Lung microvascular endothelial cell (primary cell): ENCODE measurements at regions not wholly inside any gene's neighbourhood (a gene's known extent, or its start where the extent isn't known, plus 50 kb on each side); places are given as distances from the start of the nearest gene placed in this dataset.

Experiments used
- DNase-seq, 2 donors: peaks; one replicate each; pipeline versions ENCODE4 v3.0.0 to v3.0.0-alpha.2; 2010; ENCODE audit warnings: low read depth in 2 of 2

DNA sequence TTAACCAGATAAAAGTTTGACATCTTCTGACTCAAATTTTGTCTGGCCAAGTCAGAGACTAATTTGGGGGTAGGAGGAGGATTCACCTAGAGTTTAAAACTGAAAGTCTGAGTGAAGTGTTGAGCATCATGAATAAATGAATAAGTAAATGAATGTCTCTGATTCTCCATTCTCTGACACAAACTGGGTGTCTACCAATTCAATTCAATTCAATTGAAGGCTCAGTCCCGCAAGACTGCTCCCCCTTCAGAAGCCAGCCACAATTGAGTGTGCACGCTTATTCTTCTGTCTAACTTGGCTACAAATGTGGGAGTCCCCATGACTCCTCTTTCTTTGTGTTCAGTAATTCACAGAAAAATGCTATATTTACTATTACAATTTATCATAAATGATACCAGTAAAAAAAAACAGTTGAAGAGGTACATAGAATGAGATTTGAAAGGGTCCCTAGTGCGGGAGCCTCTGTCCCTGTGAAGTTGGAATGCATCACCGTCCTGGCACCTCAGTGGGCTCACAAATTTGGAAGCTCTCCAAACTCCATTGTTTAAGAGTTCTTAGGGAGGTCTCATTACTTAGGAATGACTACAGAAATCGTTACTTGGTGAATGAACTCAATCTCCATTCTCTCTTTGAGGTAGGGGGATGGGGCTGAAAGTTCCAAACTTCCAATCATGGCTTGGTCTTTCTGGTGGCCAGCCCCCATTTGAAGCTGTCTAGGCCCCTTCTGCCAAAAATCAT lies 243.7 kb upstream of the PHYHIPL start:
- DNase-seq, result no peak

DNA sequence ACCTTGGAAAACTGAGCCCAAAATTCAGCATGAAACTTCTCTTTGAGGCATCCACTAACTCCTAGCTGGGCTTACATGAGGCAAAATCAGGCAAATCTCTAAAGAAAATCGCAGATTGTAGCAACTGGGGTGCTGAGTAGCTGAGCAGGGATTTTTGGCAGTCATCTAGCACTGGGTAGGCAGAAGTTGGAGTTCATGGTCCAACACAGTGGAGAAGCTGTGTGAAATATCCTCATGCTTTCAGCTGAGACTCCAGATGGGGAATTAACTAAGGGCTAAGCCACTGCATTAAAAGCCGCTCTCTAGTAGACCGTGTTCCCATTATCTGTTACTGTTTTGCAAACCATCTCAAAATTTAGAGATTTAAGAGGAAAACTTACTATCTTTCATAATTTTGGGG lies 240.1 kb upstream of the PHYHIPL start:
- no peak for DNase-seq

DNA sequence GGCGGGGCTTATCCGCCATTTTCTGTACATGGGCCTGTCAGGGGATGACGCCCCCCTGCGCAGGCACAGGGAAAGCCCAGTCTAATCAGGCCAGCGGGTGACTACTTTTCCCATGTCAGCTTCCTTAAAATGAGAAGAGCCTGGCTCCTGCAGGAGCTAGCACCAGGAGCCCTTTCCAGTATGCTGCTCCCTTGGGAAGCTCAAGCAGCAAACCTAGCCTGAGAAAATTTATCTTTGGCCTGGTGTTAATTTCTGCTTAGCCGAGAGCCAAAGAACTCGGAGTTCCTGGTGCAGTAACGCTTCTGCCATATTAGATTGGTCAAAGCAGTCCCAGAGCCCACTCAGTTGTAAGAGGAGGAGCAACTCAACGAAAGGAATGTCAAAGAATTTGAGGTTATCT lies 239.0 kb upstream of the PHYHIPL start:
- DNase-seq, result no peak

DNA sequence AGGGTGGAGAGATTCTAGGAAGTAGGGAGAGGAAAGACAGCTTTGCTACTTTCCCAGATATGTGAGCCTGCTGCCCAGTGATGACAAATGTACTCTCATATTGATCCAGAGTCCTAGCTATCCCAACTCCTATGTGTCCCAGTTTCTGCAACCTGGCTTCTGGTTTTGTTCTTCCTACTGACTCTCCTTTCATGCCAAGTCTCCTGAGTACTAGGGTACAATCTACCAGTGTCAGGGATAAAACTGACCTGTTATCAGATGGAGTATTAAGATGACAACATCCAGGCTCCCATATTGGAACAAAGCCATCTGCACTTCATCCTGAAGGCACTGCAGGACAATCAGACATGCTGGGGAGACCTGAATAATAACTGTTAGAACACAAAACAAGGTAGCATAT lies 233.7 kb upstream of the PHYHIPL start:
- DNase-seq, result no peak

DNA sequence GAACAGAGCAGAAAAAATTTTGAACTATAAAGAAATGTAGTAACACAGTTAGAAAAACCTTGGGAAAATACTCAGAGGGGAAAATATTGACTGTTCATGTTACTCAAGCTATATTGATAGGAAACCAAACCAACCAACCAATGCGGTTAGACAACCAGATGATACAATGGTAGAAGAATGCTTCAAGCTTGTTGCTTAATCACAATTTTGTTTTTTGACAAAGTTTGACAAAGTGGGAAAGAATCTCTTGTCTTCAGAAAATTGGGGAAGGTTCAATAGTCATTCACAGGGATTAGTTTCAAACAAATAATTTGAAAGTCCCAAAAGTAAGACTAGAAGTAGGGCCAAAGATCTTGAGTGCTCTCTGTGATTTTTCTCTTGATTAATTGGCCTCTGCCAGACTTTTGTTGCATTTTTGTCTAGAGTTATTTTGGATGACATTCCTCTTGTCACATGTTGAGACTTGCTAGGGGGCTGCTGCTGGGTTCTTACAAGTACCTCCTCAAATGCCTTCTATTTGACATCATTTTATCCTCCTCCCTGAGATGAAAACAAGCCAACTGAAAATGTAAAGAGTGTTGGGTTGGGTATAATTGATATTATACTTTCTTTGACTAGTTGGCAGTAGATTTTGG lies 233.1 kb upstream of the PHYHIPL start:
- no peak for DNase-seq

DNA sequence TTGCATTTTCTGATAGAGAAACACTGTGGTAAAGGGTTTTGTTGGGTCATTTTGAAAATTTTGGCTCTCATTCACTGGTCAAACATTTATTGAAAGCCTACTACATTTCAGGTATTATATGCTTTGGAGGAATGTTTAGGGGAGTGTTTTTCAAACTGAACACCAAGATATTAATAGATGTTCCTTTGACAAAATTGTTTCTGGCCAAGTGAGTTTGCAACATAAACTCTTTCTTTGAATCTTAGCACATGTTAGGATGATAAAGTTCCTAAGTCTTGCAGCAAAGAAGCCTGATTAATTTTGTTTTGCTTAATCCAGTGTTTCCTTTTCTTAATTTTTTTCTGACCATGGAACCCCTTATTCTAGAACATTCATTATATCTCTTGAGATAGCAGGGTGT lies 232.5 kb upstream of the PHYHIPL start:
- DNase-seq, result no peak

DNA sequence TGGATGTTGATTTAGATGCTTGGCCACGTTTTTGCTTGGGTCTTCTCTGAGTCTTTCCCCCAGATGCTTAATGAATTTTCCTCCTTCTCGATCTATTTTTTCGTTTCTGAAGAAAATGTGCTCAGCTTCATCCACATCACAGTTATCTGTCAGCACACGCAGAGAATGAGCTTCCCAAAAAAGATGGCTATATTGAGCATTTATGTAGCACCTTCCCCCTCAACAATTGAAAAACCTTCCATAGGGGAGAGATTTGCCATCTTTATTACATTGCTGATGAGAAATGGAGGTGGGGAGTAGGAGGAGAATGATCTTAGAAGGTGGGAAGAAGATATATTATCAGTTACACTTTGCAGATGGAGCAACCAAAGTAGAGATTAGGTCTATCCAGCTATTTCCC lies 228.1 kb upstream of the PHYHIPL start:
- DNase-seq, result no peak

DNA sequence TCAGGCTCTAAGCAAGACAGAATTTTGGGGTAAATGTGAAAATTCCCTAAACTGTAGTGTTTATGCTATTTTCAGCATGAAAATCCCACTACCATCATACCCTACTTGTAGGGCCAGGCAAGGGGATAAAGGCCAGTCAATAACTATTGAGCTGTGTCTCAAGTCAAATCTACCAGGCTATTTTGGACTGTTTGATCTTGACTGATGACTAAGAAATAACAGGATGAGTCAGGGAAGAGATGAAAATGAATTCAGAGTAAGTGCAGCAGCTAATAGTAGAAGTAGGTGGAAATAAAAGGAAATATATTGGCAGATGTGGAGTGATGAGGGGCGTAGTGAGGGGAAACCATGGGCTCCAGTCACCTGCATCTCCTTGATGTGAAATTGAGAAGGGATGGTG lies 225.8 kb upstream of the PHYHIPL start:
- no peak for DNase-seq

DNA sequence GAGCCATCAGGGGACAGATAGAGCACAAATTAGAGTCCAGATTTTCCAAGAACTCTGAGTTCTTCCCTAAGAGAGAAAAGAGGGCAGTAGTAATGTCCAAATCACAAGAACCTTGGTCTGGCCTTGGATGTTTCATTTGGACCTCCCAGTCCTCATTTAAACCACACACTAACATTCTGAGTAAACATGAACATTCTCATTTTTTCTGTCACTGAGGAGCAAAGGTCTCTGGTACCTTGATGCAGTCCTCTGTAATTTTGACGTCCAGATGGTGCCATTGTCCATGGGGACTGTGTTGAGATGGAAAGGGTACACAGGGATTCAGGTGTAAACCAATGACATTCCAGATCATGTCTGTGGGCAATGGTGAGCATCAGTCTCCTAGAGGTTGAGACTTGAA lies 225.4 kb upstream of the PHYHIPL start:
- DNase-seq, result no peak

DNA sequence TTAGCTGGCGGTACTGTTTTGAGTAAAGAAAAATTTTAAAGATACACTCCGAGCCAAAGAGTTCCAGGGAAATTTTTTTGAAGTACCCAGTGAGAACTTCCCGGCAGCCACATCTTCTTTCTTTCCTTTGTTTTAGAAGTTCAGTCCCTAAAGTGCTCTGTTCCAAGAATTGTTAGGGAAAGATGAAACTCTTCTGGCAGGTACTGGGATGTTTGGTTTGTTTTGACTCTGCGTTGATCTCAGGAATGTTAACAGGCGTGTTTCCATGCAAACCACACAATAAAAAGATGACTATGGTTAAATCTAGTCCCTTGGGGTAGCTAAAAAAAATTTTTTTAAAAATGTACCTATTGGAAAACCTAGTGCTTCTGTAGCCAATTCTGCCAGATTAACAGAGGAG lies 224.7 kb upstream of the PHYHIPL start:
- no peak for DNase-seq

DNA sequence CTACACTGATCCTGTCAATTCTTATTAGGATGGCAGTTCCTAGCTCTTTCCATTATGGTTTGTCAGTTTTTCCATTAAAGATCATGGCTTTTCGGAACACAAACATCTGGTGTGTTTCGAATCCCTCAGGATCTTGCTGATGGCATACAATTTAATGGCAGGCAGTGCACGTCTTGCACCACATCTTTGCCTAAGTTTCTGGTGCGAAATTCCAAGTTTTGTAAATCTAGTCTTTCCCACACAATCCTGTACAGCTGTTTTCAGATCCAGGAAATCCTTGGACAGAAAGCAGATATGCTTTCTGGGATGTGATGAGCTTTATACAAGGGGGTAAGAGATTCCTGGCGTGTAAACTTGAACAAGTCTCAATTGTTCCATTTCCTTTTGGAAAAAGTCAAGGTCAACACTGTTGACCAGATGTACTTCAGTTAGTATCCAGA lies 224.3 kb upstream of the PHYHIPL start:
- DNase-seq, result peak in 1 of 2 donors; percentile 2

DNA sequence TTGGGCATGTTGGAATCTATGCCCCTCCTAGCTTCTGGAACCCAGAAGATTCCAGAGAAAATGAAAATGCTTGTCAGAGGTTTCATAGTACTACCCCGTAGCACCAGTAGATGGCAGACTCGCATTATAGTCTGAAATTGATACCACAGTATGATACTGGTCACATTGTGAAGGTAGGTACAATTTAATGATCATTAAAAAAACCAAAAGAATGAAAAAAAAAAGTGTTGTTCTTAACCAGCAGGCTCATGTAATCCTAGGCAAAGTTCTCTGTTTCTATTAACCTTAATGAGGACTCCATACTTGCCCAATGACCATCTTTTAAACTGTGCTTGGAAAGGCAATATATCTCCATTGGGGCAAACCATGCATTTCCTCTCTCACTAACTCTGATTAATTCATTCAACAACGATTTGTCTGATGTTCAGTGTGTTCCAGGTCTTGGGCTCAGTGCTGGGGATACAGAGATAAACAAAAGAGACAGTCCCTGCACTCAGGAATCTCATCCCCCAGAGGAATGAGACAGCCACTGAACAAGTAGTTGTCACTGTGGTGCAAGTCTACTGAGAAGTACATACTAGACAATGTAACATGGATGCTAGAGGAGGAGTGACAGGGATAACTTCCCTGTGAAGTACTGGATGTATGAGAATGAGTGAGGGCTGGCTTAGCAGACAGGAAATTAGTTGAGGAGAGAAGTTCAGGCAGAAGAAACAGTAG lies 223.5 kb upstream of the PHYHIPL start:
- peak; percentile 17 to 48 for DNase-seq

DNA sequence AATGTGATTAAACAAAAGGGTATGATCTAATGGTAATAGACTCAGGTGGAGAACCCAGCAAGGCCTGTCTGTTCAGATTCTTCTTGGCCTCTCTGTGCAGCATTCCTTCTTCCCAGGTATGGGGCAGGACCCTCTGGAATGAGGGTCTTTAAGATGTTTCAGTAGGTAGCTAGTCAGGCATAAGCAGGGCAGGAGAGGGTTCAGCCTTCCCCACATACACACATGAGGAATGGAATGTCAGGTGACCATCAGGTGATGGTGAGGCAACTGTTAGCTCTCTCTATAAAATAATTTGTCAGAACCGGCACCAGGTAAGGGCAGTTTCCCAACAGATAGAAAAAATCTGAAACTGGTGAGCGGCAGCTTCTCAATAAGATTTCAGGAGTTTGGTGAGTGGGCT lies 222.3 kb upstream of the PHYHIPL start:
- DNase-seq, result no peak

DNA sequence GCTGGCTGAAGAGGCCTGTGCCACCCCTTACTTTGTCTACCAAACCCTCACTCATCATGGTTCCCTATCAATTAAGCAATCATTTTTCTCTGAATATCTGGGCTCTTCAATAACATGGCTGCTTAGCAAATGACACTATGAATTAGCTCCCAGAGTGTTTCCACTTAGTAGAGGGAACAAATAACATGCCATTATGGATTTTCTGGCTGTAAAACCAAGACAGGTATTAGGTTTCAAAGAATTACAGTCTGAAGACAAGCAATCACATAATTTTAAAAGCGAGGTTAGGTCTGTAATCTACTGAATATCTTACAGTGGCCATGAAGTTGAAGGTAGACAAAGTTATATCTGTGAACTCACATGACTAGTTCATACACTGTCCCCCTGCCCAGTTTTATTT lies 220.8 kb upstream of the PHYHIPL start:
- DNase-seq, result no peak

DNA sequence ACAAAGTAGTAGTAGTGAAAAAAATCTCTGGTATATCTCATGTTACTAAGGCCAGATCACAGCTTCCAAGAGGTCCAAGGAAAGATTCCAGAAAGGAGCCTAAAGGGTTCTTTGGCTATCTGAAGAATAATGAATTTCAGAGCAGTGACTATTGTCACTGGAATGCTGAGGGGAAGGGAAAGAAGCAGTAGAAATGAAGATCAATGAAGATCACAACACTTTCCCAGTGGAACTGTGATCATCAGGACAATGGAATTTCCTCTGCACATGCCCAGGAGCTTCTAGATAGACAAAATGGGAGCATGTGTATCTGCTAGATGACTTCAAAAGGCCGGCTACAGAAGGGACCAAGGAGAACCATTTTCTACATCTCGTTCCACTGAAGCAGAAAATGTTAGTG lies 219.5 kb upstream of the PHYHIPL start:
- no peak for DNase-seq

DNA sequence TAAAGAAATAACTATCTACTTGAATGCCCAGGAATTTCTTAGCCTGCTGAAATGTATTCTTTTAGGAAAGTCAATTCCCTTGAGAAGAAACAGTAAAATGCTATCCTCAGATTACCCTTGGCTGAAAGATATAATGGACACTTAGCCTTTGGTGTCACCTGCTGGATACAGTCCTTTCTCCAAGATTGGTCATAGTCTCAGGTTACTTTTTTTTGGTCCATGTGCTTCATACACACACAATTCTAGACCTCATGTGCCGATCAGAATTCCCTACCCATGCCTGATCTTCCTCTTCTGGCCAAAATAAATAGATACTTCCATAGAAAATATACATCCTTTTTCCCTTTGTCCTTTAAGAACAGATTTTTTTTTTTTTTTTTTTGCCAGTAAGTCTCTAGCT lies 218.9 kb upstream of the PHYHIPL start:
- DNase-seq, result no peak

DNA sequence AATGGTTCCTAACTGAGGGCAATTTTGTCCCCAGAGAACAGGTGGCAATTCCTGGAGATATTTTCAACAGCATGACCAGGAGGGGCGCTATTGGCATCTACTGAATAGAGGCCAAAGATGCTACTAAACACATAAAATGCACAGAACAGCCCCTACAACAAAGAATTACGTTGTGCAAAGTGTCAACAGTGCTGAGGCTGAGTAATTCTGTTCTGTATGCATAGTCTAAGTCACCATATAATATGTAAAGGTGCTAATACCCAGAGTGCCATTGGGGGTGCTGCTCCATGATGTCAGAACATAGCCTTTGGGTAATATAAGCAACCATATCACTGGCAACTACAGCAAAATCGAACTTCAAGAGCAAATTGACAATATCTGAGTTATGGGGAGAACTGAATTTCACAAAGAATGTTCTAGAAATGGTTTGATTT lies 213.3 kb upstream of the PHYHIPL start:
- DNase-seq, result no peak

DNA sequence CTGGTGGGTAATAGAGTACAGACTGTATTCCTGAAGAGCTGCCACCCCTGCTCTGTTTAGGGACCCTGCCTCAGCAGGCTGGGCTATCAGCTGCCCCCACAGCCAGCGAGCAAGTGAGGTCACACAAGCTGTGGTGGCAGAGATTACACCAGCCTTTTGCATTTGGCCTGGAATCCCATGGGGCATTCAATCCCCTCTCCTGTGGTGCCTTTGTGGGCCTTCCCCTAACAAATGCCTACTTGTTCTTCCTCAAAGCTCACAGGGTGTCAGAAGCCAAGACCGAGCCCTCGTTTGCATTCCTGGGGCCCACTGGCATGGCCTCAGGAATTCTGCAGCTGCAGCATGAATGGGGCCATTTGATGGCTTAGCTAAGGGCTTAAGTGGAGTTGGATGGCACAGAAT lies 212.7 kb upstream of the PHYHIPL start:
- no peak for DNase-seq

DNA sequence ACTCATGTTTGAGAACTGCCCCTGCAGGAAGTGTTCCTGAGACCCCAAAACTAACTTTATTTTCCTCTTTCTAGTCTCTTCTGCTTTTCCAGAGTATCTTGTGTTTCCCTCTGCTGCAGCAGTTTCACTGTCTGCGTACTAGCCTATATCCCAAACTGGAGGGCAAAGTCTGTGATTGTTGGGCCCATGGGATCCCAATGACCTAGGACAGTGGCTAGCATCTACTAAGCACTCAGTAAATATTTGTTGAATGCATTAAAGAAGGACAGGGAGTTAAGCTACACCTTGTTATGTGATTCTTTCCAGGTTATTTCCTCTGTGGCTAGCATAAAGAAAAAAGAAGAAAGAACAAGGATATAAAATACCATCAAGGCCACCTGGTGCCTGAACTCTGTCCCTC lies 210.6 kb upstream of the PHYHIPL start:
- DNase-seq, result no peak

DNA sequence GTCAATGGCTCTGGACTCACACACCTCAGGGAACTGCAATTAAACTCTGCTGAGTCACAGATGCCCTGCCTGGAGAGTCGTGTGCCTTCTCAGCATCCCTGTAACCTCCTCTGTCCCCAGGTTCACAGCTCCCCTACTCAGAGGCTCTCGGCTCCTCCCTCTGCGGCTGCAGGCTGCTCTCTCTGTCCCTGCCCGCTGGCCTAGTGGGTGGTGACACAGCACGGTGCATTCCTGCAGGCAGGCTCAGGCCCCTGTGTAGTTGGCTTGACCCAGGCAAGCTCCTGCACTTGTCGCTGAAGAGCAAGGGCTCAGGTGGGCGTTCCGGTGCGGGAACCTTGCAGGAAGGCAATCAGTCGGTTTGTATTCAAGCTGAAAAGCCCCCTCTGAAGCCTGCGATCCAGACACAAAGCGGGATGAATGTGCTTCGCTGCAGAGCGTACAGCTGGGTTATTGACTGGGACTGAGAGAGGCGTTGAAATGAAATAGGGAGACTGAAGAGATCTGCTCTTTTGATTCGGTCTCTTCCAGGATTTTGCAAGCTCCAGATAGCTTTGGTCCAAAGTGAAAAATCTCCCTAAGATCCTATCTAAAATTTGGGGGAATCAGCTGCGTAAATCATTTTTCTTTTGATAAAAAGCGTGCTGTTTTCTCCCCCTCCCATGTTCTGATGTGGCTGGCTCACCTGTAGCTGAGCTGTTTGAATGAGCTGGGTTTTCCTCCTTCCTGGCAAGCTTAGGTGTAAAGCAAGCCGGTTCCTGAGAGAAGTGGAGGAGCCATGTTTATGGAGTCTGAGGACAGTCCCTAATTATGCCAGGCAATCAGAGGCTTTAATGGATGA lies 208.7 kb upstream of the PHYHIPL start:
- no peak for DNase-seq

DNA sequence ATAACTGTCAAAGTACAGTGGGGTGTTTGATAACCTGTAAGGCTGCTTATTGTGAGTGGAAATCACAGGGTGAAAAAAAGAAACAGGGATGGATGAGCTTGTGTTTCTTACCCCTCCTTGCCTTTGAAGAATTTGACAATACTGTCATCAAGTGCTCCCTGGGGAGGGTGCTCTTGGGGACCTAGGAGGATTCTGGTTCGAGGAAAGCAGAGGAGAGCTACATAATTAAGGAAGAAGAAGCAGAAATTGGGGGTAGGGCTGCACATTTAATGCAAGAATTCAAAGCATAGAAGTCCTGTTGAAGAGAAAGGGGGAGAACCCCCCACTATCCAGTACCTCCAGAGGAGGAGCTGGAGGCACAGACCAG lies 208.1 kb upstream of the PHYHIPL start:
- no peak for DNase-seq

DNA sequence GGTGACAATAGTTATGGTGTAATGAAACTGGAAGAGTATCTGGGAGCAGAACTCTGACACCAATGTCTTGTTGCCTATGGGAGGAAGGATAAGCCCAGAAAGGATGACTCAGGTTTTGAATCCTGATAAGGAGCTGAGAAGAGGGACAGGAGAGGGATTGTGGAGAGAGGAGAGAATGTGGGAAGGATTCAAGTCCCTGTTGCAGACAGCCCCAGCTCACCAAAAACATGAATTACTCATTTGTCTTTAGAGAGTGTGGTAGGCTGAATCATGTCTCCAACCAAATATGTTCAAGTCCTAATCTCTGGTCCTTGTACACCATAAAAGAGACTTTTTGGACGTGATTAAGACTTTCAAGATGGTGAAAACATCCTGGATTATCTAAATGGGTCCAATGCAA lies 206.9 kb upstream of the PHYHIPL start:
- DNase-seq, result no peak
